Neuronal stem cell (in vitro differentiated cells): ENCODE measurements at regions not wholly inside any gene's neighbourhood (a gene's known extent, or its start where the extent isn't known, plus 50 kb on each side); places are given as distances from the start of the nearest gene placed in this dataset.

Source experiments
- DNase-seq: peaks from one replicate; pipeline ENCODE4 v3.0.0-alpha.2; 2013; ENCODE audit warnings: low spot score
- H2AFZ ChIP-seq: one replicate; pipeline ENCODE4 v1.6.1; 2013; ENCODE audit warnings: mild to moderate bottlenecking, low read length, inconsistent platforms
- H2AK5ac ChIP-seq: 2 replicates; pipeline ENCODE4 v1.6.1; 2013; ENCODE audit warnings: low read depth, mild to moderate bottlenecking, inconsistent platforms, low read length, moderate library complexity, mixed read lengths
- H2BK120ac ChIP-seq: 2 replicates; pipeline ENCODE4 v1.6.1; 2013; ENCODE audit warnings: low read depth, mild to moderate bottlenecking, inconsistent platforms, low read length, moderate library complexity, mixed read lengths
- H2BK12ac ChIP-seq: one replicate; pipeline ENCODE4 v1.6.1; 2013; ENCODE audit warnings: low read length, inconsistent platforms
- H2BK15ac ChIP-seq: 2 replicates; pipeline ENCODE4 v1.6.1; 2013; ENCODE audit warnings: mild to moderate bottlenecking, low read length, inconsistent platforms, mixed read lengths
- H2BK5ac ChIP-seq: one replicate; pipeline ENCODE4 v1.6.1; 2013; ENCODE audit warnings: inconsistent platforms, mild to moderate bottlenecking, low read length, moderate library complexity
- H3K14ac ChIP-seq: one replicate; pipeline ENCODE4 v1.6.1; 2013; ENCODE audit warnings: low read length, inconsistent platforms
- H3K18ac ChIP-seq: 2 replicates; pipeline ENCODE4 v1.6.1; 2013; ENCODE audit warnings: low read length, inconsistent platforms
- H3K23ac ChIP-seq: 2 replicates; pipeline ENCODE4 v1.6.1; 2013; ENCODE audit warnings: low read depth, mild to moderate bottlenecking, mixed read lengths, low read length, inconsistent platforms; ENCODE audit not compliant: poor library complexity
- H3K27ac ChIP-seq: replicated peaks from 3 replicates; pipeline ENCODE4 v1.5.1; 2013; ENCODE audit warnings: low read length, inconsistent platforms
- H3K27me3 ChIP-seq, 3 experiments: 2 replicates each; pipeline ENCODE4 v1.6.1; 2013; ENCODE audit warnings: low read length in 3 of 3, mild to moderate bottlenecking in 2 of 3, inconsistent platforms in 1 of 3, low read depth in 1 of 3, mixed read lengths in 1 of 3, moderate library complexity in 1 of 3; ENCODE audit not compliant: control insufficient read depth in 3 of 3, insufficient read depth in 3 of 3
- H3K36me3 ChIP-seq, 2 donors: replicated peaks in 1 of 2; 2 replicates each; pipeline ENCODE4 v1.6.1; 2013; ENCODE audit warnings: low read length in 2 of 2; ENCODE audit not compliant: control insufficient read depth in 2 of 2, insufficient read depth in 2 of 2
- H3K4ac ChIP-seq: 2 replicates; pipeline ENCODE4 v1.6.1; 2013; ENCODE audit warnings: inconsistent platforms, mild to moderate bottlenecking, low read length, moderate library complexity
- H3K4me1 ChIP-seq, 2 donors: 1 replicate in 1 of 2; 2 replicates in 1 of 2; pipeline ENCODE4 v1.6.1; 2013; ENCODE audit warnings: low read length in 2 of 2, low read depth in 1 of 2; ENCODE audit not compliant: control insufficient read depth in 2 of 2, insufficient read depth in 1 of 2
- H3K4me2 ChIP-seq: one replicate; pipeline ENCODE4 v1.6.1; 2013; ENCODE audit warnings: mild to moderate bottlenecking, low read length, inconsistent platforms; ENCODE audit not compliant: insufficient read depth, poor library complexity, severe bottlenecking
- H3K4me3 ChIP-seq, 2 donors: 2 replicates each; pipeline ENCODE4 v1.5.1; 2013; ENCODE audit warnings: low read length in 2 of 2, mild to moderate bottlenecking in 2 of 2, inconsistent platforms in 1 of 2, moderate library complexity in 1 of 2
- H3K79me1 ChIP-seq: one replicate; pipeline ENCODE4 v1.6.1; 2013; ENCODE audit warnings: low read depth, mild to moderate bottlenecking, inconsistent platforms, low read length, moderate library complexity
- H3K9ac ChIP-seq: one replicate; pipeline ENCODE4 v1.6.1; 2013; ENCODE audit warnings: mild to moderate bottlenecking, low read depth, low read length, inconsistent platforms; ENCODE audit not compliant: poor library complexity
- H3K9me3 ChIP-seq, 2 donors: replicated peaks in 1 of 2; 2 replicates each; pipeline versions ENCODE3 to v1.6.1; 2013; ENCODE audit warnings: low read length in 2 of 2, mild to moderate bottlenecking in 2 of 2, inconsistent platforms in 1 of 2, low read depth in 1 of 2, mixed read lengths in 1 of 2, moderate library complexity in 1 of 2; ENCODE audit not compliant: control insufficient read depth in 2 of 2, insufficient read depth in 1 of 2
- H4K8ac ChIP-seq: one replicate; pipeline ENCODE4 v1.6.1; 2013; ENCODE audit warnings: low read depth, mild to moderate bottlenecking, inconsistent platforms, low read length, moderate library complexity
- H4K91ac ChIP-seq: one replicate; pipeline ENCODE4 v1.6.1; 2013; ENCODE audit warnings: low read length, low read depth, mild to moderate bottlenecking, inconsistent platforms; ENCODE audit not compliant: poor library complexity
- WGBS, 2 donors: extraction: QIAGEN DNeasy Blood & Tissue Kit; methylation state at CpG; one replicate each; pipeline ENCODE4 v1.1.7; 2013; ENCODE audit warnings: missing lambda C conversion rate in 2 of 2, mixed read lengths in 1 of 2; ENCODE audit not compliant: insufficient read length in 2 of 2, insufficient replicate concordance in 1 of 2; ENCODE audit errors: extremely low coverage in 2 of 2; 5-methylcytosine and 5-hydroxymethylcytosine counted together

- no peaks in the 10 kb centered on the region for H3K27me3 ChIP-seq
- H4K8ac ChIP-seq: no peak overlapping the region
- H3K4me3 ChIP-seq: no peak overlapping the region
- no peak overlapping the region for H2BK12ac ChIP-seq
- WGBS, 2 donors: no CpG with 5 or more reads among the region's 3 CpGs
- peaks cover 2 to 3% of the 10 kb centered on the region in 2 donors for H3K4me1 ChIP-seq
- no peak overlapping the region for H3K18ac ChIP-seq
- no peak overlapping the region for H2BK5ac ChIP-seq
- no peak overlapping the region for H3K23ac ChIP-seq
- H3K27ac ChIP-seq: no peak overlapping the region
- no peaks in the 10 kb centered on the region for H3K36me3 ChIP-seq
- no peak overlapping the region for H2BK15ac ChIP-seq
- H3K79me1 ChIP-seq: no peaks in the 10 kb centered on the region
- no peaks in the 10 kb centered on the region for H3K9me3 ChIP-seq
- H3K4me2 ChIP-seq: no peak overlapping the region
- H4K91ac ChIP-seq: no peak overlapping the region
- no peak for DNase-seq
- no peak overlapping the region for H3K14ac ChIP-seq
- H2AK5ac ChIP-seq: no peak overlapping the region
- no peak overlapping the region for H2BK120ac ChIP-seq
- no peak overlapping the region for H3K9ac ChIP-seq
- H2AFZ ChIP-seq: no peak overlapping the region
- no peak overlapping the region for H3K4ac ChIP-seq
Observed at GRCh38 chr7:46806856-46807255, 775.1 kb downstream of the TNS3 start.

GRCh38 chr7:46802479-46802878 is 779.4 kb downstream of the TNS3 start:
- Histone ChIP-seq H2BK12ac (no peak overlapping the region), H3K23ac (no peak overlapping the region), H3K4ac (no peak overlapping the region), H2AK5ac (no peak overlapping the region), H3K27ac (no peak overlapping the region), H3K4me1 (no peaks in the 10 kb centered on the region), H3K27me3 (no peaks in the 10 kb centered on the region), H3K36me3 (no peaks in the 10 kb centered on the region), H2BK120ac (no peak overlapping the region), H3K9me3 (no peaks in the 10 kb centered on the region), H3K79me1 (no peaks in the 10 kb centered on the region), H3K14ac (no peak overlapping the region), H3K18ac (no peak overlapping the region), H2BK15ac (no peak overlapping the region), H4K8ac (no peak overlapping the region), H3K9ac (no peak overlapping the region), H4K91ac (no peak overlapping the region), H2AFZ (no peak overlapping the region), H3K4me2 (no peak overlapping the region), H3K4me3 (no peak overlapping the region), H2BK5ac (no peak overlapping the region)
- no peak for DNase-seq
- no CpG with 5 or more reads among the region's 2 CpGs for WGBS, 2 donors

- H3K4me2 ChIP-seq: no peak overlapping the region
- no peak overlapping the region for H3K4me3 ChIP-seq
- H3K27ac ChIP-seq: no peak overlapping the region
- H3K9me3 ChIP-seq: no peaks in the 10 kb centered on the region
- no peak overlapping the region for H4K91ac ChIP-seq
- H4K8ac ChIP-seq: no peak overlapping the region
- no peak for DNase-seq
- no peak overlapping the region for H2AK5ac ChIP-seq
- no peak overlapping the region for H3K4ac ChIP-seq
- H2AFZ ChIP-seq: no peak overlapping the region
- no peak overlapping the region for H3K9ac ChIP-seq
- H3K14ac ChIP-seq: no peak overlapping the region
- H3K4me1 ChIP-seq: no peaks in the 10 kb centered on the region
- H3K18ac ChIP-seq: no peak overlapping the region
- H3K36me3 ChIP-seq: no peaks in the 10 kb centered on the region
- no peaks in the 10 kb centered on the region for H3K27me3 ChIP-seq
- WGBS, 2 donors: no CpG with 5 or more reads among the region's 1 CpG
- no peak overlapping the region for H2BK5ac ChIP-seq
- no peaks in the 10 kb centered on the region for H3K79me1 ChIP-seq
- no peak overlapping the region for H2BK15ac ChIP-seq
- H2BK120ac ChIP-seq: no peak overlapping the region
- H2BK12ac ChIP-seq: no peak overlapping the region
- no peak overlapping the region for H3K23ac ChIP-seq
Observed at GRCh38 chr7:46791188-46791587, 790.7 kb downstream of the TNS3 start.

GRCh38 chr7:46786995-46787394 is 794.9 kb downstream of the TNS3 start:
- Histone ChIP-seq H3K4ac (no peak overlapping the region), H2BK15ac (no peak overlapping the region), H4K91ac (no peak overlapping the region), H2BK120ac (no peak overlapping the region), H3K14ac (no peak overlapping the region), H4K8ac (no peak overlapping the region), H3K4me3 (no peak overlapping the region), H3K9ac (no peak overlapping the region), H3K4me2 (no peak overlapping the region), H3K79me1 (no peaks in the 10 kb centered on the region), H2AK5ac (no peak overlapping the region), H3K36me3 (no peaks in the 10 kb centered on the region), H3K27me3 (no peaks in the 10 kb centered on the region), H3K27ac (no peak overlapping the region), H3K18ac (no peak overlapping the region), H3K9me3 (no peaks in the 10 kb centered on the region), H2AFZ (no peak overlapping the region), H3K23ac (no peak overlapping the region), H2BK12ac (no peak overlapping the region), H2BK5ac (no peak overlapping the region), H3K4me1 (no peaks in the 10 kb centered on the region)
- DNase-seq: no peak
- WGBS, 2 donors: no CpG with 5 or more reads among the region's 3 CpGs
